Liver (tissue), 3 donors: ENCODE measurements at regions not wholly inside any gene's neighbourhood (a gene's known extent, or its start where the extent isn't known, plus 50 kb on each side); places are given as distances from the start of the nearest gene placed in this dataset.

Source experiments
- EGR1 ChIP-seq, 2 donors: IDR thresholded peaks; 2 replicates each; pipeline ENCODE4 v1.6.1; 2016 to 2018; ENCODE audit warnings: antibody characterized with exemption in 2 of 2, low read depth in 2 of 2
- FOXA1 ChIP-seq: IDR thresholded peaks from 2 replicates; pipeline ENCODE4 v1.6.1; 2016; ENCODE audit warnings: antibody characterized with exemption
- GABPA ChIP-seq, 2 donors: IDR thresholded peaks in 1 of 2; conservative IDR thresholded peaks in 1 of 2; 2 replicates each; pipeline ENCODE4 v1.6.1; 2016; ENCODE audit warnings: antibody characterized with exemption in 2 of 2, mild to moderate bottlenecking in 1 of 2, moderate library complexity in 1 of 2
- JUND ChIP-seq, 2 donors: IDR thresholded peaks; 2 replicates each; pipeline ENCODE4 v1.6.1; 2016; ENCODE audit warnings: antibody characterized with exemption in 2 of 2
- NR2F2 ChIP-seq: IDR thresholded peaks from 2 replicates; pipeline ENCODE4 v1.6.1; 2016; ENCODE audit warnings: antibody characterized with exemption
- RAD21 ChIP-seq, 2 donors: IDR thresholded peaks; 2 replicates each; pipeline ENCODE4 v1.6.1; 2016; ENCODE audit warnings: antibody characterized with exemption in 2 of 2, mild to moderate bottlenecking in 2 of 2
- RXRA ChIP-seq, 2 donors: IDR thresholded peaks; 2 replicates each; pipeline ENCODE4 v1.6.1; 2017 to 2018; ENCODE audit warnings: antibody characterized with exemption in 2 of 2, mild to moderate bottlenecking in 1 of 2
- SP1 ChIP-seq: IDR thresholded peaks from 2 replicates; pipeline ENCODE4 v1.6.1; 2018; ENCODE audit warnings: antibody characterized with exemption, mild to moderate bottlenecking
- TAF1 ChIP-seq: conservative IDR thresholded peaks from 2 replicates; pipeline ENCODE4 v1.6.1; 2016; ENCODE audit warnings: antibody characterized with exemption, mild to moderate bottlenecking
- YY1 ChIP-seq: IDR thresholded peaks from 2 replicates; pipeline ENCODE4 v1.6.1; 2016; ENCODE audit warnings: antibody characterized with exemption, mild to moderate bottlenecking
- TF ChIP-seq, protein P1 (sequence below): fragments of 150-350 bp; IDR thresholded peaks from 2 replicates; pipeline ENCODE4 v1.5.1; 2017; ENCODE audit warnings: improper control_type of control experiment, low read depth, low read length; ENCODE audit not compliant: missing input control
- TF ChIP-seq, protein P2 (sequence below): IDR thresholded peaks from 2 replicates; pipeline ENCODE4 v1.6.1; 2016; ENCODE audit warnings: antibody characterized with exemption
- TF ChIP-seq, protein P3 (sequence below): IDR thresholded peaks from 2 replicates; pipeline ENCODE4 v1.6.1; 2016; ENCODE audit warnings: antibody characterized with exemption, mild to moderate bottlenecking
- TF ChIP-seq, protein P4 (sequence below): IDR thresholded peaks from 2 replicates; pipeline ENCODE4 v1.6.1; 2016; ENCODE audit warnings: antibody characterized with exemption
- donor health status: healthy.
- donor health status: healthy.

DNA sequence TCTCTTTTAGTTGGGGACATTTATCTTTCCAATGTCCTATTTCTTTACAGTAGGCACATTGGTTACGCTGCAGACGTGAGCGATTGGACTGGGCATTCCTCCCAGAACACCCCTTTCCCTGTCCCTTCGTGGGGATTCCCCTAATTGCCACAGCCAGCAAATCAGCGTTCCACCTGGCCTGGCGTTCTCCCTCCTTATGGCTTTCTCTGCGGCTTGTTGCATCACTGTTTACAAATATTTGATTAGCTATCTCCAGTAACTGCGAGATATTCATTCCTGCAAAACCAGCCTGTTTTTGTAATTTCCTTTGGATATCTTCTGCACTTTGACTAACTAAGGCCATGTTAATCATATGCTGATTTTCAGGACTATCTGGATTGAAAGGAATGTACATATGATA lies 202.5 kb upstream of the KLF8 start:
- TF ChIP-seq, protein P1, sequence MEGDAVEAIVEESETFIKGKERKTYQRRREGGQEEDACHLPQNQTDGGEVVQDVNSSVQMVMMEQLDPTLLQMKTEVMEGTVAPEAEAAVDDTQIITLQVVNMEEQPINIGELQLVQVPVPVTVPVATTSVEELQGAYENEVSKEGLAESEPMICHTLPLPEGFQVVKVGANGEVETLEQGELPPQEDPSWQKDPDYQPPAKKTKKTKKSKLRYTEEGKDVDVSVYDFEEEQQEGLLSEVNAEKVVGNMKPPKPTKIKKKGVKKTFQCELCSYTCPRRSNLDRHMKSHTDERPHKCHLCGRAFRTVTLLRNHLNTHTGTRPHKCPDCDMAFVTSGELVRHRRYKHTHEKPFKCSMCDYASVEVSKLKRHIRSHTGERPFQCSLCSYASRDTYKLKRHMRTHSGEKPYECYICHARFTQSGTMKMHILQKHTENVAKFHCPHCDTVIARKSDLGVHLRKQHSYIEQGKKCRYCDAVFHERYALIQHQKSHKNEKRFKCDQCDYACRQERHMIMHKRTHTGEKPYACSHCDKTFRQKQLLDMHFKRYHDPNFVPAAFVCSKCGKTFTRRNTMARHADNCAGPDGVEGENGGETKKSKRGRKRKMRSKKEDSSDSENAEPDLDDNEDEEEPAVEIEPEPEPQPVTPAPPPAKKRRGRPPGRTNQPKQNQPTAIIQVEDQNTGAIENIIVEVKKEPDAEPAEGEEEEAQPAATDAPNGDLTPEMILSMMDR: no peak
- TF ChIP-seq FOXA1 (no peak), RAD21 (IDR thresholded peaks at IDR 0.05) (no peak), NR2F2 (no peak), TAF1 (no peak), JUND (IDR thresholded peaks at IDR 0.05) (no peak), SP1 (no peak), RXRA (IDR thresholded peaks at IDR 0.05) (no peak), GABPA (IDR thresholded peaks at IDR 0.05 in 1 of 2, conservative IDR thresholded peaks at IDR 0.05 in 1 of 2) (no peak), YY1 (no peak), EGR1 (IDR thresholded peaks at IDR 0.05; ENCODE audit: low read depth in 2 of 2) (no peak)
- TF ChIP-seq, protein P2, sequence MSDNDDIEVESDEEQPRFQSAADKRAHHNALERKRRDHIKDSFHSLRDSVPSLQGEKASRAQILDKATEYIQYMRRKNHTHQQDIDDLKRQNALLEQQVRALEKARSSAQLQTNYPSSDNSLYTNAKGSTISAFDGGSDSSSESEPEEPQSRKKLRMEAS: no peak
- TF ChIP-seq, protein P3, sequence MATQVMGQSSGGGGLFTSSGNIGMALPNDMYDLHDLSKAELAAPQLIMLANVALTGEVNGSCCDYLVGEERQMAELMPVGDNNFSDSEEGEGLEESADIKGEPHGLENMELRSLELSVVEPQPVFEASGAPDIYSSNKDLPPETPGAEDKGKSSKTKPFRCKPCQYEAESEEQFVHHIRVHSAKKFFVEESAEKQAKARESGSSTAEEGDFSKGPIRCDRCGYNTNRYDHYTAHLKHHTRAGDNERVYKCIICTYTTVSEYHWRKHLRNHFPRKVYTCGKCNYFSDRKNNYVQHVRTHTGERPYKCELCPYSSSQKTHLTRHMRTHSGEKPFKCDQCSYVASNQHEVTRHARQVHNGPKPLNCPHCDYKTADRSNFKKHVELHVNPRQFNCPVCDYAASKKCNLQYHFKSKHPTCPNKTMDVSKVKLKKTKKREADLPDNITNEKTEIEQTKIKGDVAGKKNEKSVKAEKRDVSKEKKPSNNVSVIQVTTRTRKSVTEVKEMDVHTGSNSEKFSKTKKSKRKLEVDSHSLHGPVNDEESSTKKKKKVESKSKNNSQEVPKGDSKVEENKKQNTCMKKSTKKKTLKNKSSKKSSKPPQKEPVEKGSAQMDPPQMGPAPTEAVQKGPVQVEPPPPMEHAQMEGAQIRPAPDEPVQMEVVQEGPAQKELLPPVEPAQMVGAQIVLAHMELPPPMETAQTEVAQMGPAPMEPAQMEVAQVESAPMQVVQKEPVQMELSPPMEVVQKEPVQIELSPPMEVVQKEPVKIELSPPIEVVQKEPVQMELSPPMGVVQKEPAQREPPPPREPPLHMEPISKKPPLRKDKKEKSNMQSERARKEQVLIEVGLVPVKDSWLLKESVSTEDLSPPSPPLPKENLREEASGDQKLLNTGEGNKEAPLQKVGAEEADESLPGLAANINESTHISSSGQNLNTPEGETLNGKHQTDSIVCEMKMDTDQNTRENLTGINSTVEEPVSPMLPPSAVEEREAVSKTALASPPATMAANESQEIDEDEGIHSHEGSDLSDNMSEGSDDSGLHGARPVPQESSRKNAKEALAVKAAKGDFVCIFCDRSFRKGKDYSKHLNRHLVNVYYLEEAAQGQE: no peak
- TF ChIP-seq, protein P4, sequence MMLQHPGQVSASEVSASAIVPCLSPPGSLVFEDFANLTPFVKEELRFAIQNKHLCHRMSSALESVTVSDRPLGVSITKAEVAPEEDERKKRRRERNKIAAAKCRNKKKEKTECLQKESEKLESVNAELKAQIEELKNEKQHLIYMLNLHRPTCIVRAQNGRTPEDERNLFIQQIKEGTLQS: no peak
